Lower leg skin (tissue), 4 donors: ENCODE measurements at regions not wholly inside any gene's neighbourhood (a gene's known extent, or its start where the extent isn't known, plus 50 kb on each side); places are given as distances from the start of the nearest gene placed in this dataset.

Experiments used
- DNase-seq, 2 donors: peaks; one replicate each; pipeline ENCODE4 v3.0.0-alpha.2; 2019; ENCODE audit warnings: low spot score in 2 of 2
- H3K4me3 ChIP-seq: fragments of 200-600 bp; sonication (generic); 2 replicates; pipeline ENCODE4 v1.5.1; 2017; ENCODE audit warnings: mild to moderate bottlenecking, low read depth; ENCODE audit not compliant: poor library complexity, severe bottlenecking
- POLR2A ChIP-seq, 2 donors: fragments of 450-650 bp; IDR thresholded peaks; one replicate each; pipeline ENCODE4 v1.6.1; 2016 to 2017; ENCODE audit warnings: antibody characterized with exemption in 2 of 2, mild to moderate bottlenecking in 1 of 2, moderate library complexity in 1 of 2
- WGBS, 2 donors: methylation state at CpG; one replicate each; pipeline ENCODE4 v1.1.5; 2018; 5-methylcytosine and 5-hydroxymethylcytosine counted together
- intact Hi-C: fragments of 100-400 bp; cut with DNase I; formaldehyde crosslinking; loops from one replicate; pipeline ENCODE4 v1.15.0; 2023; ENCODE audit warnings: low total_unique reads
- TF ChIP-seq, protein P1 (sequence below), 3 donors: fragments of 450-650 bp; IDR thresholded peaks; one replicate each; pipeline ENCODE4 v1.5.1; 2016; ENCODE audit warnings: antibody characterized with exemption in 3 of 3, mild to moderate bottlenecking in 3 of 3, moderate library complexity in 2 of 3

DNA sequence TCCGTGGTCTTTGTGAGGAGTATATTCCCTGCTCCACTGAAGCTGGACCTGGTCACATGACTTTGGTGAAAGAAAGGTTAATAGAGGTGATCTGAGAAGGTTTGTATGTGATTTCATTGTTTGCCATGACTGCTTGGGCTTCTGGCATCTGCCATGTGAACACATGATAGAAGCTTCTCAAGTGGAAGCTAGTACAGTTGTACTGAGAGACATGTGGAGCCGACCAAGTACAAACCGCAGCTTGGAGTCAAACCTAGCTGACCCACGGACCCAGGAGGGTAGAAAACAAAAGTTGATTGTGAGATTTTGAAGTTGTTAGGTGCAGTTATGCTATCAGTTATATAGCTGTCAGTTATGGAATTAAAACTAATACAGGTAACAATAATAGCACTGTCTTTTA is 140.4 kb downstream of the CARTPT start:
- intact Hi-C loops = no loop called here
- DNase-seq = no peak

GRCh38 chr5:71860048-71860447 is 141.0 kb downstream of the CARTPT start:
- TF ChIP-seq, protein P1, sequence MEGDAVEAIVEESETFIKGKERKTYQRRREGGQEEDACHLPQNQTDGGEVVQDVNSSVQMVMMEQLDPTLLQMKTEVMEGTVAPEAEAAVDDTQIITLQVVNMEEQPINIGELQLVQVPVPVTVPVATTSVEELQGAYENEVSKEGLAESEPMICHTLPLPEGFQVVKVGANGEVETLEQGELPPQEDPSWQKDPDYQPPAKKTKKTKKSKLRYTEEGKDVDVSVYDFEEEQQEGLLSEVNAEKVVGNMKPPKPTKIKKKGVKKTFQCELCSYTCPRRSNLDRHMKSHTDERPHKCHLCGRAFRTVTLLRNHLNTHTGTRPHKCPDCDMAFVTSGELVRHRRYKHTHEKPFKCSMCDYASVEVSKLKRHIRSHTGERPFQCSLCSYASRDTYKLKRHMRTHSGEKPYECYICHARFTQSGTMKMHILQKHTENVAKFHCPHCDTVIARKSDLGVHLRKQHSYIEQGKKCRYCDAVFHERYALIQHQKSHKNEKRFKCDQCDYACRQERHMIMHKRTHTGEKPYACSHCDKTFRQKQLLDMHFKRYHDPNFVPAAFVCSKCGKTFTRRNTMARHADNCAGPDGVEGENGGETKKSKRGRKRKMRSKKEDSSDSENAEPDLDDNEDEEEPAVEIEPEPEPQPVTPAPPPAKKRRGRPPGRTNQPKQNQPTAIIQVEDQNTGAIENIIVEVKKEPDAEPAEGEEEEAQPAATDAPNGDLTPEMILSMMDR (IDR thresholded peaks at IDR 0.05) = no peak
- no peak for TF ChIP-seq POLR2A (IDR thresholded peaks at IDR 0.05)
- 80 to 90% methylated on average over 3 of the region's 3 CpGs for WGBS, 2 donors

More for the DNA sequence above, 140.4 kb downstream of the CARTPT start:
- H3K4me3 ChIP-seq = no peak overlapping the region
- TF ChIP-seq, protein P1 (IDR thresholded peaks at IDR 0.05) = no peak
- no peak for TF ChIP-seq POLR2A (IDR thresholded peaks at IDR 0.05)
- 81 to 83% methylated on average over 4 of the region's 4 CpGs for WGBS, 2 donors

GRCh38 chr5:71861682-71862081 is 142.6 kb downstream of the CARTPT start:
- 82 to 83% methylated on average over 1 of the region's 1 CpG for WGBS, 2 donors
- intact Hi-C loops = no loop called here
- no peak overlapping the region for H3K4me3 ChIP-seq
- no peak for TF ChIP-seq POLR2A (IDR thresholded peaks at IDR 0.05)
- TF ChIP-seq, protein P1 (IDR thresholded peaks at IDR 0.05) = no peak
- DNase-seq = no peak

More at GRCh38 chr5:71860048-71860447, 141.0 kb downstream of the CARTPT start:
- intact Hi-C loops = no loop called here
- DNase-seq = no peak
- no peak overlapping the region for H3K4me3 ChIP-seq

GRCh38 chr5:71862087-71862486 is 143.0 kb downstream of the CARTPT start:
- TF ChIP-seq POLR2A (IDR thresholded peaks at IDR 0.05) = no peak
- TF ChIP-seq, protein P1 (IDR thresholded peaks at IDR 0.05) = no peak
- intact Hi-C loops = no loop called here
- no peak overlapping the region for H3K4me3 ChIP-seq
- DNase-seq = no peak
- WGBS, 2 donors = 65 to 68% methylated on average over 1 of the region's 1 CpG

DNA sequence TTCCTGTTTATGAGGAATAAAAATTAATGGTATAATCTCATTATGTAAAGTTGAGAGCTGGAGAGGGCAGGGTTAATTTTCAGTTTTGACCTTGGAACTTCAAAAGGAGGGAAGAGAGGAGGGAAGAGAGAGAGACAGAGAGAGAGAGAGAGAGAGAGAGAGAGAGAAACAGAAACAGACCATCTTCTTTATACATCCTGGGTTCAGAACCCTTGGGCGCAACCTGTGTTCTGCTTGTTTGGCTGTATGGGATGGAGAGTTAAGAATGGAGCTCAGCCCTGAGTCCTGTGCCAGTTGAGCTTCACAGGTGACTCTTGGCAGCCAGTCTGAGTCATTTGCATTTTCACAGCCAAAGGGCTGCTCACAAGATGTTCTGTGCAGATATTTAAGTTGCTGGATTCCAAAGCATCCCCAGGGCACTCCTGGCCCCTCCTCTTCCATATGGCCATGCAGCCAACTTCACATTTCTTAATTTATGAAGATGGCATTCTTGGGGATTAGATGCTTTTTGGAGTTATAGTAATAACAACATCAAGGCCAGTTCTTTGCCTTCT is 143.5 kb downstream of the CARTPT start:
- WGBS, 2 donors = 31 to 44% methylated on average over 1 of the region's 1 CpG
- intact Hi-C loops = no loop called here
- TF ChIP-seq, protein P1 (IDR thresholded peaks at IDR 0.05) = no peak
- no peak for TF ChIP-seq POLR2A (IDR thresholded peaks at IDR 0.05)
- no peak overlapping the region for H3K4me3 ChIP-seq
- DNase-seq = no peak
